SJCRH30 (cell line): ENCODE measurements at regions not wholly inside any gene's neighbourhood (a gene's known extent, or its start where the extent isn't known, plus 50 kb on each side); places are given as distances from the start of the nearest gene placed in this dataset.

Experiments
- DNase-seq, 2 experiments: peaks; one replicate each; pipeline ENCODE4 v3.0.0-alpha.2; 2015 to 2020
- H3K27ac ChIP-seq: fragments of 250-450 bp; sonication (Bioruptor Pico); 2 replicates; pipeline ENCODE4 v1.5.1; 2020; ENCODE audit warnings: mild to moderate bottlenecking, moderate library complexity
- H3K27me3 ChIP-seq: fragments of 250-450 bp; sonication (Bioruptor Pico); 2 replicates; pipeline ENCODE4 v1.5.1; 2020; ENCODE audit warnings: mild to moderate bottlenecking, moderate library complexity
- H3K36me3 ChIP-seq: fragments of 250-450 bp; sonication (Bioruptor Pico); 2 replicates; pipeline ENCODE4 v1.5.1; 2020; ENCODE audit warnings: mild to moderate bottlenecking, moderate library complexity
- H3K4me1 ChIP-seq: fragments of 250-450 bp; sonication (Bioruptor Pico); 2 replicates; pipeline ENCODE4 v1.5.1; 2020; ENCODE audit warnings: mild to moderate bottlenecking, moderate library complexity
- H3K4me3 ChIP-seq: fragments of 250-450 bp; sonication (Bioruptor Pico); 2 replicates; pipeline ENCODE4 v1.5.1; 2020; ENCODE audit warnings: mild to moderate bottlenecking, moderate library complexity
- H3K9me3 ChIP-seq: fragments of 250-450 bp; sonication (Bioruptor Pico); replicated peaks from 2 replicates; pipeline ENCODE4 v1.5.1; 2020; ENCODE audit warnings: mild to moderate bottlenecking, moderate library complexity

GRCh38 chr12:87152841-87153528 lies 876.2 kb downstream of the C12orf50 start:
- Histone ChIP-seq H3K27ac (no peak overlapping the region), H3K9me3 (no peaks in the 10 kb centered on the region), H3K36me3 (no peaks in the 10 kb centered on the region), H3K27me3 (no peaks in the 10 kb centered on the region), H3K4me3 (no peak overlapping the region), H3K4me1 (no peaks in the 10 kb centered on the region)
- no peak for DNase-seq

- Histone ChIP-seq H3K27me3 (no peaks in the 10 kb centered on the region), H3K4me1 (no peaks in the 10 kb centered on the region), H3K27ac (no peak overlapping the region), H3K36me3 (no peaks in the 10 kb centered on the region), H3K4me3 (no peak overlapping the region), H3K9me3 (no peaks in the 10 kb centered on the region)
- DNase-seq = no peak
Measured at GRCh38 chr12:87152075-87152474, 877.1 kb downstream of the C12orf50 start.

GRCh38 chr12:87150969-87151662 lies 878.1 kb downstream of the C12orf50 start:
- H3K4me3 ChIP-seq = no peak overlapping the region
- no peaks in the 10 kb centered on the region for H3K9me3 ChIP-seq
- no peaks in the 10 kb centered on the region for H3K4me1 ChIP-seq
- no peaks in the 10 kb centered on the region for H3K27me3 ChIP-seq
- DNase-seq = no peak
- H3K27ac ChIP-seq = no peak overlapping the region
- H3K36me3 ChIP-seq = no peaks in the 10 kb centered on the region

GRCh38 chr12:87142342-87142741 lies 886.2 kb upstream of the MGAT4C start:
- Histone ChIP-seq H3K27me3 (no peaks in the 10 kb centered on the region), H3K9me3 (no peaks in the 10 kb centered on the region), H3K4me3 (no peak overlapping the region), H3K4me1 (no peaks in the 10 kb centered on the region), H3K36me3 (no peaks in the 10 kb centered on the region), H3K27ac (no peak overlapping the region)
- DNase-seq = no peak

GRCh38 chr12:87141091-87141490 lies 884.9 kb upstream of the MGAT4C start:
- Histone ChIP-seq H3K4me3 (no peak overlapping the region), H3K36me3 (no peaks in the 10 kb centered on the region), H3K27ac (no peak overlapping the region), H3K4me1 (no peaks in the 10 kb centered on the region), H3K27me3 (no peaks in the 10 kb centered on the region), H3K9me3 (no peaks in the 10 kb centered on the region)
- no peak for DNase-seq

- Histone ChIP-seq H3K27ac (no peak overlapping the region), H3K36me3 (no peaks in the 10 kb centered on the region), H3K9me3 (no peaks in the 10 kb centered on the region), H3K27me3 (no peaks in the 10 kb centered on the region), H3K4me3 (no peak overlapping the region), H3K4me1 (no peaks in the 10 kb centered on the region)
- no peak for DNase-seq
Measured at GRCh38 chr12:87140262-87140661, 884.1 kb upstream of the MGAT4C start.

GRCh38 chr12:87137220-87137619 lies 881.0 kb upstream of the MGAT4C start:
- DNase-seq = no peak
- no peaks in the 10 kb centered on the region for H3K27me3 ChIP-seq
- no peaks in the 10 kb centered on the region for H3K9me3 ChIP-seq
- no peak overlapping the region for H3K27ac ChIP-seq
- no peak overlapping the region for H3K4me3 ChIP-seq
- no peaks in the 10 kb centered on the region for H3K4me1 ChIP-seq
- H3K36me3 ChIP-seq = no peaks in the 10 kb centered on the region

- no peaks in the 10 kb centered on the region for H3K27me3 ChIP-seq
- H3K27ac ChIP-seq = no peak overlapping the region
- H3K9me3 ChIP-seq = no peaks in the 10 kb centered on the region
- DNase-seq = no peak
- no peak overlapping the region for H3K4me3 ChIP-seq
- no peaks in the 10 kb centered on the region for H3K4me1 ChIP-seq
- H3K36me3 ChIP-seq = no peaks in the 10 kb centered on the region
Measured at GRCh38 chr12:87136330-87136976, 880.3 kb upstream of the MGAT4C start.

GRCh38 chr12:87127272-87127671 lies 871.1 kb upstream of the MGAT4C start:
- no peaks in the 10 kb centered on the region for H3K9me3 ChIP-seq
- H3K27me3 ChIP-seq = no peaks in the 10 kb centered on the region
- no peaks in the 10 kb centered on the region for H3K36me3 ChIP-seq
- no peaks in the 10 kb centered on the region for H3K4me1 ChIP-seq
- no peak for DNase-seq
- H3K4me3 ChIP-seq = no peak overlapping the region
- no peak overlapping the region for H3K27ac ChIP-seq

- H3K9me3 ChIP-seq = no peaks in the 10 kb centered on the region
- H3K4me1 ChIP-seq = no peaks in the 10 kb centered on the region; the same call in 1 of the 2 replicates
- no peaks in the 10 kb centered on the region for H3K36me3 ChIP-seq
- no peak for DNase-seq
- no peaks in the 10 kb centered on the region for H3K27me3 ChIP-seq
- no peak overlapping the region for H3K4me3 ChIP-seq
- H3K27ac ChIP-seq = no peak overlapping the region
Measured at GRCh38 chr12:87121896-87122295, 865.7 kb upstream of the MGAT4C start.

- Histone ChIP-seq H3K27me3 (no peaks in the 10 kb centered on the region), H3K4me1 (no peaks in the 10 kb centered on the region; the same call in 1 of the 2 replicates), H3K36me3 (no peaks in the 10 kb centered on the region), H3K27ac (no peak overlapping the region), H3K9me3 (no peaks in the 10 kb centered on the region), H3K4me3 (no peak overlapping the region)
- DNase-seq = peak in 1 of 2 experiments; percentile 10
Measured at GRCh38 chr12:87120440-87120839, 864.2 kb upstream of the MGAT4C start.

GRCh38 chr12:87119713-87120112 lies 863.5 kb upstream of the MGAT4C start:
- H3K27me3 ChIP-seq = no peaks in the 10 kb centered on the region
- no peak for DNase-seq
- H3K36me3 ChIP-seq = no peaks in the 10 kb centered on the region
- H3K9me3 ChIP-seq = no peaks in the 10 kb centered on the region
- H3K4me3 ChIP-seq = no peak overlapping the region
- no peak overlapping the region for H3K27ac ChIP-seq
- no peaks in the 10 kb centered on the region; the same call in 1 of the 2 replicates for H3K4me1 ChIP-seq

GRCh38 chr12:87117526-87117925 lies 861.3 kb upstream of the MGAT4C start:
- no peaks in the 10 kb centered on the region for H3K27me3 ChIP-seq
- no peaks in the 10 kb centered on the region for H3K36me3 ChIP-seq
- H3K4me3 ChIP-seq = no peak overlapping the region
- H3K4me1 ChIP-seq = no peaks in the 10 kb centered on the region; the same call in 1 of the 2 replicates
- DNase-seq = no peak
- H3K9me3 ChIP-seq = no peaks in the 10 kb centered on the region
- no peak overlapping the region for H3K27ac ChIP-seq

GRCh38 chr12:87116780-87117179 lies 860.6 kb upstream of the MGAT4C start:
- H3K9me3 ChIP-seq = no peaks in the 10 kb centered on the region
- peak in 1 of 2 experiments; percentile 6 for DNase-seq
- H3K4me3 ChIP-seq = no peak overlapping the region

GRCh38 chr12:87112571-87113345 lies 856.6 kb upstream of the MGAT4C start:
- H3K4me1 ChIP-seq = no peaks in the 10 kb centered on the region; the same call in 1 of the 2 replicates
- H3K27me3 ChIP-seq = no peaks in the 10 kb centered on the region
- H3K9me3 ChIP-seq = no peaks in the 10 kb centered on the region
- DNase-seq = no peak
- H3K27ac ChIP-seq = no peak overlapping the region
- no peaks in the 10 kb centered on the region for H3K36me3 ChIP-seq
- no peak overlapping the region for H3K4me3 ChIP-seq

More at GRCh38 chr12:87116780-87117179, 860.6 kb upstream of the MGAT4C start:
- H3K27ac ChIP-seq = no peak overlapping the region
- H3K36me3 ChIP-seq = no peaks in the 10 kb centered on the region
- no peaks in the 10 kb centered on the region for H3K27me3 ChIP-seq
- no peaks in the 10 kb centered on the region; the same call in 1 of the 2 replicates for H3K4me1 ChIP-seq
